ENCODE measurements at regions not wholly inside any gene's neighbourhood (a gene's known extent, or its start where the extent isn't known, plus 50 kb on each side); places are given as distances from the start of the nearest gene placed in this dataset.
A peak's percentile ranks its signal among the peaks of the same experiment; 100 is the strongest.

- H3K79me2 ChIP-seq (replicated peaks; ENCODE audit: insufficient read depth): no peaks in the 10 kb centered on the region
- no peak overlapping the region for H2AFZ ChIP-seq
- no peak overlapping the region for H3K27ac ChIP-seq (ENCODE audit: low read depth)
- Mint-ChIP-seq H3K27ac (peak overlapping the region; percentile 2; the same call in 1 of the 2 replicates), H3K9me3 (0 out of 3 replicates have a peak, but pooled peaks cover 3% of the 10 kb centered on the region), H3K27me3 (ENCODE audit: insufficient read depth, low read depth, poor library complexity) (peaks cover 8% of the 10 kb centered on the region), H3K4me3 (no peak overlapping the region), H3K36me3 (ENCODE audit: low read depth) (no peaks in the 10 kb centered on the region), H3K4me1 (peaks cover 16% of the 10 kb centered on the region; the same call in 2 of the 3 replicates)
- TF ChIP-seq CREB1 (CRISPR knock-in tag; IDR thresholded peaks at IDR 0.05; ENCODE audit: low read depth) (no peak), ZNF462 (CRISPR knock-in tag; IDR thresholded peaks at IDR 0.05) (no peak), ETS1 (IDR thresholded peaks at IDR 0.05) (no peak), REST (IDR thresholded peaks at IDR 0.05; ENCODE audit: unreplicated experiment) (no peak)
- H3K27me3 ChIP-seq (ENCODE audit: insufficient read depth): no peaks in the 10 kb centered on the region
- H3K4me1 ChIP-seq (ENCODE audit: insufficient read depth): peaks cover 15% of the 10 kb centered on the region; the same call in 1 of the 2 replicates
- ATAC-seq: no peak
- H4K20me1 ChIP-seq (replicated peaks; ENCODE audit: insufficient read depth): no peaks in the 10 kb centered on the region
- no peak for DNase-seq (ENCODE audit: low spot score)
- H3K4me2 ChIP-seq: no peak overlapping the region
- H3F3A ChIP-seq (replicated peaks; ENCODE audit: low read depth): no peaks in the 10 kb centered on the region
- H3K4me3 ChIP-seq: no peak overlapping the region
- no peaks in the 10 kb centered on the region for H3K36me3 ChIP-seq (ENCODE audit: insufficient read depth)
- H3K9me2 ChIP-seq (ENCODE audit: insufficient read depth): no peaks in the 10 kb centered on the region
Measured at GRCh38 chr5:91433861-91434260, 50.7 kb upstream of the ARRDC3 start.

All from GM23338 (cell line).